K562 (cell line): ENCODE measurements at regions not wholly inside any gene's neighbourhood (a gene's known extent, or its start where the extent isn't known, plus 50 kb on each side); places are given as distances from the start of the nearest gene placed in this dataset.

Experiments
- ATAC-seq: fragments of 200-7000 bp; cut with Tn5 transposase; 3 replicates; pipeline ENCODE4 v1.9.1; 2020; ENCODE audit warnings: moderate library complexity
- BruUV-seq: library from RNA; stranded (reverse); fragments of 400-500 nt; replicated peaks from 2 replicates; lab custom pipeline; 2021; lab: Mats Ljungman, UMichigan
- CTCF ChIA-PET: fragments of 300-600 bp; formaldehyde crosslinking; extraction: SDS; loops from one replicate; lab custom pipeline; 2021; ENCODE audit warnings: low intra/inter-chr PET ratio; lab: Yijun Ruan, JAX
- POLR2A ChIA-PET: fragments of 300-600, 350-650 bp; sonication (Branson Sonifier 250); formaldehyde crosslinking; extraction: SDS; loops from one replicate; lab custom pipeline; 2021; ENCODE audit warnings: antibody characterized with exemption, inconsistent platforms; lab: Yijun Ruan, JAX
- DNase-seq, 4 experiments: peaks; one replicate each; pipeline versions ENCODE4 v3.0.0 to v3.0.0-alpha.2; 2011 to 2018; ENCODE audit warnings: low spot score in 3 of 4, mixed read lengths in 3 of 4; ENCODE audit errors: extremely low read depth in 1 of 4
- FAIRE-seq: peaks from 2 replicates; lab custom pipeline; 2011; peaks lifted over from hg19 to GRCh38; lab: Jason Lieb, UNC
- H2AFZ ChIP-seq: 2 replicates; pipeline ENCODE4 v1.6.0; 2011; ENCODE audit warnings: low read depth, low read length, control low read depth, inconsistent platforms
- H3K27ac ChIP-seq: fragments of 200-600 bp; 3 replicates; pipeline ENCODE4 v1.8.0; 2011; ENCODE audit warnings: low read depth, mild to moderate bottlenecking, control low read depth, inconsistent platforms, low read length, moderate library complexity, mixed read lengths; ENCODE audit errors: extremely low read depth
- H3K27me3 ChIP-seq, 2 experiments: fragments of 300-600 bp in 1 of 2; 2 replicates in 1 of 2; 3 replicates in 1 of 2; pipeline versions ENCODE4 v1.6.0 to v1.8.0; 2011; ENCODE audit warnings: inconsistent platforms in 2 of 2, low read length in 2 of 2, mild to moderate bottlenecking in 1 of 2, mixed read lengths in 1 of 2, moderate library complexity in 1 of 2; ENCODE audit not compliant: control insufficient read depth in 2 of 2, insufficient read depth in 2 of 2
- H3K36me3 ChIP-seq: fragments of 300-600 bp; 3 replicates; pipeline ENCODE4 v1.8.0; 2011; ENCODE audit warnings: mild to moderate bottlenecking, low read length, inconsistent platforms; ENCODE audit not compliant: control insufficient read depth, insufficient read depth
- H3K4me1 ChIP-seq, 2 experiments: fragments of 200-600 bp in 1 of 2; replicated peaks in 1 of 2; 2 replicates in 1 of 2; 3 replicates in 1 of 2; pipeline versions ENCODE4 v1.5.1 to v1.8.0; 2011; ENCODE audit warnings: inconsistent platforms in 2 of 2, low read length in 2 of 2, mild to moderate bottlenecking in 1 of 2, mixed read lengths in 1 of 2, moderate library complexity in 1 of 2; ENCODE audit not compliant: control insufficient read depth in 2 of 2, insufficient read depth in 2 of 2
- H3K4me2 ChIP-seq: 2 replicates; pipeline ENCODE4 v1.6.1; 2011; ENCODE audit warnings: low read length, control low read depth, inconsistent platforms, mixed read lengths; ENCODE audit not compliant: insufficient read depth
- H3K4me3 ChIP-seq: fragments of 200-600 bp; sonication (generic), shearing (Covaris generic); 2 replicates; pipeline ENCODE4 v1.5.1; 2016; ENCODE audit warnings: control low read depth, inconsistent platforms
- H3K79me2 ChIP-seq: fragments of 200-600 bp; 3 replicates; pipeline ENCODE4 v1.8.0; 2011; ENCODE audit warnings: low read length, inconsistent platforms; ENCODE audit not compliant: control insufficient read depth, insufficient read depth
- H3K9ac ChIP-seq, 2 experiments: 2 replicates each; pipeline versions ENCODE4 v1.6.0 to v1.6.1; 2011; ENCODE audit warnings: low read depth in 2 of 2, low read length in 2 of 2, control low read depth in 1 of 2, inconsistent platforms in 1 of 2, mild to moderate bottlenecking in 1 of 2, mixed read lengths in 1 of 2; ENCODE audit not compliant: insufficient read depth in 1 of 2
- H3K9me1 ChIP-seq: one replicate; pipeline ENCODE4 v1.6.0; 2011; ENCODE audit warnings: inconsistent platforms, mild to moderate bottlenecking, low read length, moderate library complexity; ENCODE audit not compliant: control insufficient read depth, insufficient read depth
- H3K9me3 ChIP-seq: replicated peaks from 2 replicates; pipeline ENCODE4 v1.5.1; 2011; ENCODE audit warnings: low read depth, low read length, inconsistent platforms; ENCODE audit not compliant: control insufficient read depth, insufficient read depth
- H4K20me1 ChIP-seq: replicated peaks from 2 replicates; pipeline ENCODE4 v1.6.1; 2011; ENCODE audit warnings: low read length, inconsistent platforms, mixed read lengths; ENCODE audit not compliant: control insufficient read depth, insufficient read depth
- PHF21A ChIP-seq: fragments of 450-650 bp; IDR thresholded peaks from 2 replicates; pipeline ENCODE4 v1.6.1; 2017; ENCODE audit warnings: low read depth, borderline replicate concordance
- SREBF1 ChIP-seq: fragments of 150-350 bp; IDR thresholded peaks from 2 replicates; pipeline ENCODE4 v1.6.1; 2014; ENCODE audit warnings: antibody characterized with exemption, low read depth, low read length, borderline replicate concordance
- ZFX ChIP-seq: sonication (generic); formaldehyde crosslinking; IDR thresholded peaks from 2 replicates; pipeline ENCODE4 v1.8.0; 2022; ENCODE audit warnings: mild to moderate bottlenecking, missing genetic modification reagents, moderate library complexity
- WGBS: fragments of 100-300 bp; shearing (Covaris generic); methylation state at CpG from one replicate; pipeline ENCODE4 v1.1.6; 2016; ENCODE audit warnings: low coverage, mixed read lengths; ENCODE audit not compliant: insufficient coverage; ENCODE audit errors: missing lambda C conversion rate; 5-methylcytosine and 5-hydroxymethylcytosine counted together
- in situ Hi-C: fragments of 300-500 bp; cut with MboI; formaldehyde crosslinking; loops from 4 replicates; pipeline ENCODE4 v1.15.0; 2018; ENCODE audit warnings: inconsistent platforms, mixed read lengths
- intact Hi-C: fragments of 100-400 bp; cut with micrococcal nuclease; formaldehyde crosslinking; loops from 2 replicates; pipeline ENCODE4 v1.14.2; 2022
- TF ChIP-seq, protein P1 (sequence below): fragments of 450-650 bp; IDR thresholded peaks from 2 replicates; pipeline ENCODE4 v1.6.1; 2018; ENCODE audit warnings: mild to moderate bottlenecking, low read depth; ENCODE audit not compliant: partially characterized antibody

- no peak for FAIRE-seq
- ChIA-PET POLR2A (no interaction called here), CTCF (no interaction called here)
- Histone ChIP-seq H3K27ac (no peak overlapping the region), H3K4me2 (no peak overlapping the region), H3K36me3 (no peaks in the 10 kb centered on the region), H3K9me3 (no peaks in the 10 kb centered on the region), H4K20me1 (no peaks in the 10 kb centered on the region), H3K4me1 (no peaks in the 10 kb centered on the region), H3K27me3 (no peaks in the 10 kb centered on the region), H3K4me3 (no peak overlapping the region), H3K79me2 (no peaks in the 10 kb centered on the region), H3K9ac (no peak overlapping the region), H2AFZ (no peak overlapping the region)
- in situ Hi-C loops: no loop called here
- 0% methylated on average over 3 of the region's 3 CpGs for WGBS
- DNase-seq: no peak
- intact Hi-C loops: no loop called here
- BruUV-seq: no TSS peak
- no peak for TF ChIP-seq SREBF1
- TF ChIP-seq, protein P1, sequence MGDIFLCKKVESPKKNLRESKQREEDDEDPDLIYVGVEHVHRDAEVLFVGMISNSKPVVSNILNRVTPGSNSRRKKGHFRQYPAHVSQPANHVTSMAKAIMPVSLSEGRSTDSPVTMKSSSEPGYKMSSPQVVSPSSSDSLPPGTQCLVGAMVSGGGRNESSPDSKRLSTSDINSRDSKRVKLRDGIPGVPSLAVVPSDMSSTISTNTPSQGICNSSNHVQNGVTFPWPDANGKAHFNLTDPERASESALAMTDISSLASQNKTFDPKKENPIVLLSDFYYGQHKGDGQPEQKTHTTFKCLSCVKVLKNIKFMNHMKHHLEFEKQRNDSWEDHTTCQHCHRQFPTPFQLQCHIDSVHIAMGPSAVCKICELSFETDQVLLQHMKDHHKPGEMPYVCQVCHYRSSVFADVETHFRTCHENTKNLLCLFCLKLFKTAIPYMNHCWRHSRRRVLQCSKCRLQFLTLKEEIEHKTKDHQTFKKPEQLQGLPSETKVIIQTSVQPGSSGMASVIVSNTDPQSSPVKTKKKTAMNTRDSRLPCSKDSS: no peak
- no peak for TF ChIP-seq ZFX (CRISPR knock-in tag)
- no peak for TF ChIP-seq PHF21A
- TF ChIP-seq, all 486 proteins: peak for 0
- ATAC-seq: no peak
- no peaks in the 10 kb centered on the region for H3K9me1 ChIP-seq
Observed at GRCh38 chr19:31175564-31176348, 173.5 kb downstream of the TSHZ3 start.
